ENCODE measurements at regions not wholly inside any gene's neighbourhood (a gene's known extent, or its start where the extent isn't known, plus 50 kb on each side); places are given as distances from the start of the nearest gene placed in this dataset.

DNA sequence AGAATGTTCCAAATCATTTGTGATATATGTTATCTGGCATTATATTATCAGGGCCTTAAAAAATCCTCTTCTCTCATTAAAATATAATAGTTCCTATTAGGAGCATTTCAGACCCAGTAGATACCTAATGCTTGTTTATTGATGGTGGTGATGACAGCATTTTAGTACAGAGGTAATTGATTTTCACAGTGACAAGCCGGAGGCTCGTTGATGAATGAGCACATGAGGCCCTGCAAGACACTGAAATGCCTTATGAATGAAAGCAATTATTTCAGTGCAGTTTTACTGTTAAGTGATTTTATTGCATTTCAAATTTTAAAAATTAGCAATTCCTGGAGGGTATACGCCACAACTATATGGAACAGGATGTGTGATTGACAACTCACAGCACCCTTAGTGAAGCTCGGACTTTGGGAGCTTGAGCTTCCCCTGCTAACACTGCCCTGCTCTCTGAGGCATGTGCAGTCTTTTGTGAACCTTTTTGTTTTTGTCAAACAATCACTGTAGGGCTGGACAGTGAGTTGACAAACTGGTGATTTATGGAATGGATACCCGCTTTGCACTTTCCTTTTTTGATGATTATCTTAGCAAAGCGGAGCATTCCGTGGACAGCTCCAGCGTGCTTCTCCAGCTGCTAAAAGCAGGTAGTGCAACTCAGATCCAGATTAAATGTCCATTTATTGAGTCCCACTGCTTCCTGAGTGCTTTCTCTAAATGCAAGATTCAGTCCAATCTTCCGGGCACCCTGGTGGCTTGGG, 187.0 kb upstream of the ATP10A start:
- H3K36me3 ChIP-seq = no peaks in the 10 kb centered on the region
- no peak overlapping the region for H3K4me3 ChIP-seq
- TF ChIP-seq, protein P1, sequence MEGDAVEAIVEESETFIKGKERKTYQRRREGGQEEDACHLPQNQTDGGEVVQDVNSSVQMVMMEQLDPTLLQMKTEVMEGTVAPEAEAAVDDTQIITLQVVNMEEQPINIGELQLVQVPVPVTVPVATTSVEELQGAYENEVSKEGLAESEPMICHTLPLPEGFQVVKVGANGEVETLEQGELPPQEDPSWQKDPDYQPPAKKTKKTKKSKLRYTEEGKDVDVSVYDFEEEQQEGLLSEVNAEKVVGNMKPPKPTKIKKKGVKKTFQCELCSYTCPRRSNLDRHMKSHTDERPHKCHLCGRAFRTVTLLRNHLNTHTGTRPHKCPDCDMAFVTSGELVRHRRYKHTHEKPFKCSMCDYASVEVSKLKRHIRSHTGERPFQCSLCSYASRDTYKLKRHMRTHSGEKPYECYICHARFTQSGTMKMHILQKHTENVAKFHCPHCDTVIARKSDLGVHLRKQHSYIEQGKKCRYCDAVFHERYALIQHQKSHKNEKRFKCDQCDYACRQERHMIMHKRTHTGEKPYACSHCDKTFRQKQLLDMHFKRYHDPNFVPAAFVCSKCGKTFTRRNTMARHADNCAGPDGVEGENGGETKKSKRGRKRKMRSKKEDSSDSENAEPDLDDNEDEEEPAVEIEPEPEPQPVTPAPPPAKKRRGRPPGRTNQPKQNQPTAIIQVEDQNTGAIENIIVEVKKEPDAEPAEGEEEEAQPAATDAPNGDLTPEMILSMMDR (IDR thresholded peaks at IDR 0.05) = no peak
- TF ChIP-seq POLR2A (IDR thresholded peaks at IDR 0.05) (no peak), EP300 (IDR thresholded peaks at IDR 0.05) (no peak)
- H3K9me3 ChIP-seq = no peaks in the 10 kb centered on the region
- no peaks in the 10 kb centered on the region for H3K27me3 ChIP-seq
- H3K4me1 ChIP-seq (ENCODE audit: insufficient read depth) = no peaks in the 10 kb centered on the region
- 35 to 37% (median 37%) methylated on average over 9 of the region's 9 CpGs for WGBS, 3 donors
- intact Hi-C loops (cut with DNase I) = loop anchor here in 2 of 4 donors (10.0 kb wide), 2 partner anchors 65 to 485 kb away; no protein-coding TSS in a partner anchor
- DNase-seq = no peak
- no peak overlapping the region for H3K27ac ChIP-seq

DNA sequence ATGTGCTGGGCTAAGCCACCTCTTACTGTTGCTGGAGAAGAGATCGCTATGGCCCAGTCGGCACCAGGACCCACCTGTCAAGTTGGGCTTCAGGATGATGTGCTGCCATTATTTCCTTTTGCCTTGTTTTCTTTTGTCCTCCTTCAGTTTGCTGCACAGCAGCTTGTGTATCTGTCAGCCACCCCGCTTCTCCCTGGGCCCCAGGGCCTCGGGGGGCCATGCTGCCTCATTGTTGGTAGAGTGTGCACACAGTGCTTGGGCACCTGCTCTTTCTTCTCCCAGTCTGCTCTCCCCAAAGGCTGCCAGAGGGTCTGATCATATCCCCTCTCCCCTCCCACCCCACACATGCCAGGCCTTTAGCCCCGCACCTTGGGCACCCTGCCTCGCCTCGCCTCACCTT, 185.5 kb upstream of the ATP10A start:
- TF ChIP-seq EP300 (IDR thresholded peaks at IDR 0.05) (no peak), POLR2A (IDR thresholded peaks at IDR 0.05) (no peak)
- TF ChIP-seq, protein P1 (IDR thresholded peaks at IDR 0.05) = no peak
- Histone ChIP-seq H3K9me3 (no peaks in the 10 kb centered on the region), H3K4me3 (no peak overlapping the region), H3K27ac (no peak overlapping the region), H3K36me3 (no peaks in the 10 kb centered on the region), H3K4me1 (ENCODE audit: insufficient read depth) (no peaks in the 10 kb centered on the region), H3K27me3 (no peaks in the 10 kb centered on the region)
- intact Hi-C loops (cut with DNase I) = loop anchor here in 1 of 4 donors (10.0 kb wide), 1 partner anchor 66 kb away; no protein-coding TSS in a partner anchor
- DNase-seq = no peak
- 84 to 93% (median 90%) methylated on average over 7 of the region's 7 CpGs for WGBS, 3 donors

DNA sequence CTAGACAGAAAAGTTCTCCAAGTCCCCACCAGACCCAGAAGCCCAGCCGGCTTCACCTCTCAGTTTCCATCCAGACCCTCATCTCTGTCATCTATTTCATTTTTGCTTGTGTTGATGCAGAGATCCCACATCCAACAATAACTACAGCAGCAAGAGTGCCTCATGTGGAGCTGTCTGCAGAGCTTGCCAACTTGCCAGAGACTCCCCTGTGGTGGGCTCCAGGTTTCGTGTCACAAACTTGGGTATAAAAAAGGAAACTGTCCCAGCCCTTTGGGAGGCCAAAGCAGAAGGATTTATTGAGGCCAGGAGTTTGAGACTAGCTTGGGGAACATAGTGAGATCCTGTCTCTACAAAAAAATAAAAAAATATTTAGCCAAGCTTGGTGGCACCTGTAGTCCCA, 182.4 kb upstream of the ATP10A start:
- no peak for TF ChIP-seq EP300 (IDR thresholded peaks at IDR 0.05)
- TF ChIP-seq, protein P1 (IDR thresholded peaks at IDR 0.05) = no peak
- TF ChIP-seq POLR2A (IDR thresholded peaks at IDR 0.05) = no peak
- DNase-seq = no peak
- WGBS, 3 donors = 81 to 91% (median 87%) methylated on average over 2 of the region's 2 CpGs
- Histone ChIP-seq H3K27ac (no peak overlapping the region), H3K36me3 (no peaks in the 10 kb centered on the region), H3K4me1 (ENCODE audit: insufficient read depth) (no peaks in the 10 kb centered on the region), H3K27me3 (no peaks in the 10 kb centered on the region), H3K4me3 (no peak overlapping the region), H3K9me3 (no peaks in the 10 kb centered on the region)
- intact Hi-C loops (cut with DNase I) = loop anchor here in 1 of 4 donors (10.0 kb wide), 1 partner anchor 69 kb away; no protein-coding TSS in a partner anchor

DNA sequence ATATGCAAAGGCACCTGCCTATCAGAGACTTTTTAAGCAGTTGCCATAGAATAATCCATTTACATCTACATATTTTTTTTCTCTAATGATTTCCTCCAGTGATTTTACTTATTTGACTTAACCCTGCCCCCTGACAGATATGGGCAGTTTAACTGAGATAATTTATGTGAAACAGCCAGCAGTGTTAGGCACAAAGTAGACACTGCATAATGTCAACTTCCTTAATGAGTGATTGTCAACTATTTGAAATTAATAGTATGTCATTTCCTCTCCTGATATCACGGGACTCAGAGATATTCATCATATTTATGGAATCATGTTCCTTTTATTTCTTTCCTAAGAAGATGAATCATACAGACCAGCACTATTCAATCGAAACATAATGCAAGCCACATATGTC, 179.9 kb upstream of the ATP10A start:
- no peaks in the 10 kb centered on the region for H3K4me1 ChIP-seq (ENCODE audit: insufficient read depth)
- no peak overlapping the region for H3K27ac ChIP-seq
- 35 to 41% (median 38%) methylated on average over 2 of the region's 2 CpGs for WGBS, 3 donors
- H3K4me3 ChIP-seq = no peak overlapping the region
- no peaks in the 10 kb centered on the region for H3K9me3 ChIP-seq
- no peak for DNase-seq
- TF ChIP-seq POLR2A (IDR thresholded peaks at IDR 0.05) (no peak), EP300 (IDR thresholded peaks at IDR 0.05) (no peak)
- TF ChIP-seq, protein P1 (IDR thresholded peaks at IDR 0.05) = no peak
- H3K36me3 ChIP-seq = no peaks in the 10 kb centered on the region
- intact Hi-C loops (cut with DNase I) = loop anchor here in 1 of 4 donors (10.0 kb wide), 1 partner anchor 72 kb away; no protein-coding TSS in a partner anchor
- no peaks in the 10 kb centered on the region for H3K27me3 ChIP-seq
